Natural killer cell (primary cell): ENCODE measurements at regions not wholly inside any gene's neighbourhood (a gene's known extent, or its start where the extent isn't known, plus 50 kb on each side); places are given as distances from the start of the nearest gene placed in this dataset.
"Not testable (repeated sequence)": the region's sequence is repeated elsewhere in the genome, so short reads cannot be mapped to it uniquely, and the experiment has no call there.

Experiments used
- ATAC-seq, 3 donors: fragments of 150-1000 bp in 2 of 3; fragments of 200-7000 bp in 1 of 3; cut with Tn5 transposase; 1 replicate in 1 of 3; 2 replicates in 2 of 3; pipeline ENCODE4 v1.10.0; 2021; ENCODE audit warnings: mild to moderate bottlenecking in 2 of 3, moderate library complexity in 2 of 3
- DNase-seq, 2 donors: peaks; one replicate each; pipeline versions ENCODE4 v3.0.0 to v3.0.0-alpha.2; 2013 to 2021; ENCODE audit warnings: mixed read lengths in 1 of 2
- H3K27ac ChIP-seq: one replicate; pipeline ENCODE4 v1.5.1; 2013; ENCODE audit warnings: mild to moderate bottlenecking, low read length
- H3K27me3 ChIP-seq: one replicate; pipeline ENCODE4 v1.6.1; 2013; ENCODE audit warnings: low read length; ENCODE audit not compliant: control insufficient read depth, insufficient read depth
- H3K36me3 ChIP-seq: one replicate; pipeline ENCODE4 v1.6.1; 2013; ENCODE audit warnings: low read length; ENCODE audit not compliant: control insufficient read depth, insufficient read depth
- H3K4me1 ChIP-seq: one replicate; pipeline ENCODE4 v1.6.1; 2013; ENCODE audit warnings: low read length; ENCODE audit not compliant: control insufficient read depth, insufficient read depth
- H3K4me3 ChIP-seq: one replicate; pipeline ENCODE4 v1.5.1; 2013; ENCODE audit warnings: low read length
- H3K9me3 ChIP-seq: one replicate; pipeline ENCODE4 v1.6.1; 2013; ENCODE audit warnings: low read length; ENCODE audit not compliant: control insufficient read depth, insufficient read depth
- H3K27ac Mint-ChIP-seq, 2 donors: one replicate each; pipeline ENCODE4 v1.8.0; 2022; ENCODE audit warnings: mild to moderate bottlenecking in 2 of 2, mixed read lengths in 2 of 2, moderate library complexity in 1 of 2
- H3K27me3 Mint-ChIP-seq, 2 donors: one replicate each; pipeline ENCODE4 v1.8.0; 2022; ENCODE audit warnings: low read depth in 2 of 2, mixed read lengths in 2 of 2
- H3K36me3 Mint-ChIP-seq: one replicate; pipeline ENCODE4 v1.8.0; 2022; ENCODE audit warnings: mixed read lengths
- H3K4me1 Mint-ChIP-seq, 2 donors: one replicate each; pipeline ENCODE4 v1.8.0; 2022; ENCODE audit warnings: mixed read lengths in 2 of 2
- H3K4me3 Mint-ChIP-seq: one replicate; pipeline ENCODE4 v1.8.0; 2022; ENCODE audit warnings: mild to moderate bottlenecking, moderate library complexity, mixed read lengths
- H3K9me3 Mint-ChIP-seq, 2 donors: one replicate each; pipeline ENCODE4 v1.8.0; 2022; ENCODE audit warnings: mixed read lengths in 2 of 2
- CTCF ChIP-seq: fragments of 200-600 bp; IDR thresholded peaks from one replicate; pipeline ENCODE4 v1.8.0; 2022; ENCODE audit warnings: antibody characterized with exemption
- WGBS: methylation state at CpG from one replicate; pipeline ENCODE4 v1.1.7; 2013; ENCODE audit warnings: missing lambda C conversion rate; ENCODE audit not compliant: insufficient coverage; 5-methylcytosine and 5-hydroxymethylcytosine counted together
- intact Hi-C: fragments of 100-400 bp; cut with micrococcal nuclease; formaldehyde crosslinking; loops from one replicate; pipeline ENCODE4 v1.14.2; 2022

GRCh38 chr7:25696571-25696970 is 455.4 kb upstream of the NFE2L3 start:
- Mint-ChIP-seq H3K4me3 (no peak overlapping the region), H3K9me3 (no peaks in the 10 kb centered on the region), H3K4me1 (no peaks in the 10 kb centered on the region), H3K36me3 (no peaks in the 10 kb centered on the region), H3K27ac (no peak overlapping the region), H3K27me3 (peaks cover 0 to 2% of the 10 kb centered on the region in 2 donors)
- 73% methylated on average over 2 of the region's 2 CpGs for WGBS
- TF ChIP-seq CTCF = no peak
- DNase-seq (no peak), ATAC-seq (no peak)
- no peaks in the 10 kb centered on the region for H3K36me3 ChIP-seq
- H3K27ac ChIP-seq = no peak overlapping the region
- H3K4me3 ChIP-seq = no peak overlapping the region
- intact Hi-C loops = no loop called here
- no peaks in the 10 kb centered on the region for H3K4me1 ChIP-seq
- H3K27me3 ChIP-seq = no peaks in the 10 kb centered on the region
- no peaks in the 10 kb centered on the region for H3K9me3 ChIP-seq

GRCh38 chr7:25698451-25699113 is 453.4 kb upstream of the NFE2L3 start:
- intact Hi-C loops = no loop called here
- H3K27ac Mint-ChIP-seq = no peak overlapping the region
- no peak for ATAC-seq
- 81% methylated on average over 4 of the region's 5 CpGs for WGBS
- H3K9me3 Mint-ChIP-seq = no peaks in the 10 kb centered on the region
- Histone ChIP-seq H3K4me3 (no peak overlapping the region), H3K9me3 (no peaks in the 10 kb centered on the region), H3K27ac (no peak overlapping the region), H3K4me1 (no peaks in the 10 kb centered on the region), H3K27me3 (no peaks in the 10 kb centered on the region), H3K36me3 (no peaks in the 10 kb centered on the region)
- no peaks in the 10 kb centered on the region for H3K36me3 Mint-ChIP-seq
- DNase-seq = no peak
- no peak overlapping the region for H3K4me3 Mint-ChIP-seq
- no peaks in the 10 kb centered on the region for H3K4me1 Mint-ChIP-seq
- H3K27me3 Mint-ChIP-seq = peaks cover 0 to 2% of the 10 kb centered on the region in 2 donors
- no peak for TF ChIP-seq CTCF

GRCh38 chr7:25700141-25700540 is 451.9 kb upstream of the NFE2L3 start:
- H3K4me1 ChIP-seq, H3K27ac ChIP-seq, H3K4me1 Mint-ChIP-seq, DNase-seq, H3K36me3 Mint-ChIP-seq, ATAC-seq, H3K9me3 Mint-ChIP-seq, H3K4me3 Mint-ChIP-seq, H3K4me3 ChIP-seq, H3K27ac Mint-ChIP-seq, intact Hi-C loops, H3K27me3 ChIP-seq, H3K36me3 ChIP-seq, H3K27me3 Mint-ChIP-seq, H3K9me3 ChIP-seq: not testable (repeated sequence)
- WGBS = 95% methylated on average over 7 of the region's 7 CpGs

- Mint-ChIP-seq H3K9me3 (peaks cover 0 to 4% of the 10 kb centered on the region in 2 donors), H3K36me3 (no peaks in the 10 kb centered on the region), H3K27me3 (peaks cover 0 to 6% of the 10 kb centered on the region in 2 donors), H3K4me3 (no peak overlapping the region), H3K27ac (no peak overlapping the region), H3K4me1 (no peaks in the 10 kb centered on the region)
- no peak for ATAC-seq
- Histone ChIP-seq H3K27ac (no peak overlapping the region), H3K4me1 (no peaks in the 10 kb centered on the region), H3K36me3 (no peaks in the 10 kb centered on the region), H3K27me3 (no peaks in the 10 kb centered on the region), H3K9me3 (no peaks in the 10 kb centered on the region), H3K4me3 (no peak overlapping the region)
- WGBS = 91% methylated on average over 8 of the region's 8 CpGs
- intact Hi-C loops = no loop called here
- no peak for DNase-seq
- no peak for TF ChIP-seq CTCF
These were observed 447.6 kb upstream of the NFE2L3 start for GRCh38 chr7:25704413-25704812.
